NCI-H1105 treated with DMSO at 0.1 percent for 48 hours (cell line): ENCODE measurements at regions not wholly inside any gene's neighbourhood (a gene's known extent, or its start where the extent isn't known, plus 50 kb on each side); places are given as distances from the start of the nearest gene placed in this dataset.
A peak's percentile ranks its signal among the peaks of the same experiment; 100 is the strongest.
"Not testable (repeated sequence)": the region's sequence is repeated elsewhere in the genome, so short reads cannot be mapped to it uniquely, and the experiment has no call there.

Experiments
- DNase-seq: peaks from one replicate; lab custom pipeline; 2025; lab: John Stamatoyannopoulos, UW

GRCh38 chr10:25076506-25077177 lies 60.2 kb downstream of the THNSL1 start:
- DNase-seq, result no peak

DNA sequence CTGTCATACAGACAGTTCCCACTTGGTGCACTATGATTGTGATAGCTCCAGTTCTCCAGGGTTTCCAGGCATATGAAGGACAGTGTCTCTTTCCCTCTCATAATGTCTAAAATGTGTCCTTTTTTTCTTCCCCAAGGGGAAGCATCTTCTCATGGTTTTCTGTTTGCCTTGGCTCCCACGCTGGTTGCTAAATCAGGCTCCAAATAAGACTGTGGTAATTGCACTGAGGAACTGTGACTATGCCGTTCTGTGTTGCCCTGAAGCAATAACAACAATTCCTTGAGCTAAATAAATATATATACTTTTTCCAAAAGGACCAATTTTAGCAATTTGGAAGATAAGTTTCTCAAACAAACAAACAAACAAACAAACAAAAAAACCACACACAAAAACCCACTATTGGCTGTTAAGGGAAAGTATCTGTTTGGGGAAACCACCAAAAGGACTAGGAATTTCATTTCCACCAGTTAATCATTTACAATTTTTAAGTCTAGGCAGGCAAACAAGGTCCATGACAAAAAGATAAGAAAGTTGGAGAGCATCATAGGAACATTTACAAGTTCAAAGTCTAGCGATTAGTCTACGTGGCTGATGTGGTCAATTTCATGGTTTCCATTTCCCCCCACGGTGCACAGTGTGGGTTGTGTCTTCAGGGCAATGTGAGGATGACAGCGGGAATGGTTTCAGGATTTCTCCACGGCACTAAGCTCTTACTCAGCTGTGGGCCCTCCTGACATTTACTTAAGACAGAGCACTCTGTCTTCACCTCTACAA lies 62.4 kb downstream of the THNSL1 start:
- DNase-seq, result no peak

DNA sequence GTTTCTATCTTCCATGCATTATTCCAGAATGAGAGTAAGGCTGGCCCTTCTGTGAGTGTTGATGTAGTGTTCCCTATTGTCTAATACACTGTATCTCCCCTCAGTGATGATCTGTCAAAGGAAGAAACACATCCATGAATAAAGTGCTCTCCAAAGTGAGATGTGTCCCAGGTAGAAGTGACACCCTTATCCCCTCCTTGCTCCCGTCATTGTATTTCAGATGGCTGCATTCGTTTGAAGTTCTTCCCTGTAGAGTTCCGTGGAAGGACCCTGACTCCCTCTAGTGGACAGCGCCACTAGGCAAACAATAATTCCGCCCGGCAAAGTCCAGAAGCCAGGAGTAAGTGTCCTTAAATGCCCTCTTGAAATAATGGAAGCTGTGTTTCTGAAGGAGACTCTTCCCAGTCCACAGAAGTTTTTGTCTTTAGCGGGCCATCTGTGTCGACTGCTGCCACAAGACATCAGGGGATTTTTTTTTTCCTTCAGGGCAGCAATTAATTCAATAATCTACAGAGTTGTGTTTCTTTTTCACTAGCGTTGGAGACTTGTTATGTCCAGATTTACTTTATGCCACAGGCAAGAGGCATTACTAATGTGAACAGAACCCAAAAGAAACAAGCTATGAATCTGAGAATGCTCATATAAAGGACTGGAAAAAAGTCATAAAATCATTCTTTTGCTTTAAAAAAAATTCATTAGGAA lies 64.6 kb downstream of the THNSL1 start:
- peak; percentile 79 for DNase-seq

GRCh38 chr10:25082276-25083204 lies 66.1 kb downstream of the THNSL1 start:
- DNase-seq, result peak; percentile 26

GRCh38 chr10:25083546-25084111 lies 67.2 kb downstream of the THNSL1 start:
- DNase-seq, result no peak

DNA sequence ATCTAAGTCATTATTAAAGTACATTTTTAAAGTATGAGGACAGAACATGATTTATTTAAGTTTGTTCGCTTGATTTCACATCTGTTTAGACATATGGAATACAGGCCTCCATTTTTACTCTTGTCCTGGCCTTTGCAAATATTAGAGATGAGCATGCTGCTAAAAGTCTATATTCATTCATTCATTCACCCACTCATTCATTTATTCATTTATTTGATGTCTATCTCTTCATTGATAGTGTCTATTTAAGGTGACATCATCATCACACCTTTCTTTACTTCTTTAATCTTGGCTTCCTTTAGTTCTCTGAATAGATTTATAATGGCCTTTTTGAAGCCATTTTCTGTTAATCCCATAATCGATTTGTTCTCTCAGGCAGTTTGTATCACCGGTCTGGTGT lies 68.0 kb downstream of the THNSL1 start:
- DNase-seq, result no peak

DNA sequence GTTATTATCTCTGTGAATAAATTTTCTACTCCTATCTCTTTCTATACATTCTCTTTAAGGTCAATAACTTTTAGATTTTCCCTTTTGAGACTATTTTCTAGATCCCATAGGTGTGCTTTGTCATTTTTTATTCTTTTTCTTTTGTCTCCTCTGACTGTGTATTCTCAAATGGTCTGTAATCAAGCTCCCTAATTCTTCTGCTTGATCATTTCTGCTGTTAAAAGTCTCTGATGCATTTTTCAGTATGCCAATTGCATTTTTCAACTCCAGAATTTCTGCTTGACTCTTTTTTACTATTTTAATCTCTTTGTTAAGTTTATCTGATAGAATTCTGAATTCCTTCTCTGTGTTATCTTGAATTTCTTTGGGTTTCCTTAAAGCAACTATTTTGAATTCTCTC lies 78.2 kb downstream of the THNSL1 start:
- DNase-seq, result no peak

GRCh38 chr10:25097669-25098411 lies 77.0 kb upstream of the GPR158 start:
- no peak for DNase-seq

- no peak for DNase-seq
These were observed 74.7 kb upstream of the GPR158 start for GRCh38 chr10:25100141-25100540.

DNA sequence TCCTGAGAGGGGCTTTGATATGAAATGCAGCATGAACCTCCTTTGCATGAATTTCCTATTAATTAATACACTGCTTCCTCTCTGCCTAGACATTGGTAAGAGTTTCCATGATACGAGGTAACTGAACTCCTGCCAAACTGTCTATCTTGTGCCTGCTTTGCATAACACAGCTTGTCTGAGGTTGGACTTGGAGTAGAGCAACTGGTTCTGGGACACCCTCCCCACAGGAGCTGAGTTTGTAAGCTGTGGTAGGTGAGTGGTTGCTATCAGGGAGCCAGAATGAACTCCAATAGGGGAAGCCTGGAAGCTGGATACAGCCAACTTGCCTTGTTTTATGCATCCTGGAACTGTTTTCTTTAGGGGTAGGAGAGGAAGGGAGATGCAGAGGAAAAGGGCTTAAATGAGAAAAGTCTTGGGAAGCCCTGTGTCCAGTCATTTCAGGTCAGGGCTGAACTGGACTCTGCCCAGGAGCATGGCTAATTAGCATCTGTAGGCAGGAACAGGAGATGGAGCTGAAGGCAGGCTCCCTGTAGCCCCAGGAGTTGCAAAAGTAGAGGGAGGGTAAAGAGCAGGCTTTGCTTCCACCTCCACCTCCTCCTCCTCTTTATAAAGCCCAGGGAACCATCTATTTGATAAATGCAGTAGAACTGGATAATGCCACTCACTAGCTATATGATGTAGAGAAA lies 73.2 kb upstream of the GPR158 start:
- DNase-seq, result no peak

DNA sequence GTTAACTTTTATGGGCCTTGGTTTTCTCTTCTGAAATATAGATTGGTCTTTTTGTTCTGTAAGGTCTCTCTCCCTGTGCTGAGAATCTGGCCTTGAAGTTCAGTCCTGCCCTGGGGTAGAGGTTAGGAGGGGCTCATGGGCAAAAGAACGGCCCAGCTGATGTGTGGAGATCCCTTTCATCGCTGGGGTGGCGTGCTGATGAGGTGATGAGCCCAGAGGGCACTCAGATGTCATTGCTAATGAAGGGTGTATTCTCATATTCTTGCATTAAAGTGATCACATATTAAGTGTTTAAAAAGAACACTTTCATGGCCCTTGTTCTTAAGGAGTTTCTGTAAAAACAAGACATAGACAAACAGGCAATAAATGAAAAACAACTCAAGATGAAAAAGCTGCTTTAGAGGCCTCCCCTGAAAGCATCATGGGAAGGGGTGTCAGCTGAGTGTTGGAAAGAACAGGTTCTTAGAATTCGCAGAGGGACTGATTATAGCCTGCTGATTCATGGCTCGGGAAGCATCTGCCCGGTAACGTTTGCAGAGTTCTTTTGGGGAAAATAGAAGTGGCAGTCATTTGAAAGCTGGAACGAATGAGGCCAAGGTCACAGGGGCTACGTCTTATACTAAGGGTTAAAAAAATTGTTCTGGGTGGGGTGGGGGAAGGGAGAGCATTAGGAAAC lies 72.5 kb upstream of the GPR158 start:
- no peak for DNase-seq

DNA sequence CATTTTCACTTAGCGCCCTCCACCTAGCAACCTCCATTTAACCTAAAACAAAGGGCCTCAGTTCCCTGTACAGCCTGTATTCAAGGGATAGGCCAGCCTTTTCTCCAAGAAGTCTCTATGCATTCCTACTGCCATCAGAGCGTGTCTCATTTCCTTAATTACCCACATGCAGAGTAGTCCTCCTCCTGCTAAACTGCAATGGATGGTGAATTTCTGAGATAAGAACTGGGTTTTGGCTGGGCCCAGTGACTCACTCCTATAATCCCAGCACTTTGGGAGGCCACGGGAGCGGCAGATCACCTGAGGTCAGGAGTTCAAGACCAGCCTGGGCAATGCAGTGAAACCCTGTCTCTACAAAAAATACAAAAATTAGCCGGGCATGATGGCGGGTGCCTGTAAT lies 71.1 kb upstream of the GPR158 start:
- no peak for DNase-seq

DNA sequence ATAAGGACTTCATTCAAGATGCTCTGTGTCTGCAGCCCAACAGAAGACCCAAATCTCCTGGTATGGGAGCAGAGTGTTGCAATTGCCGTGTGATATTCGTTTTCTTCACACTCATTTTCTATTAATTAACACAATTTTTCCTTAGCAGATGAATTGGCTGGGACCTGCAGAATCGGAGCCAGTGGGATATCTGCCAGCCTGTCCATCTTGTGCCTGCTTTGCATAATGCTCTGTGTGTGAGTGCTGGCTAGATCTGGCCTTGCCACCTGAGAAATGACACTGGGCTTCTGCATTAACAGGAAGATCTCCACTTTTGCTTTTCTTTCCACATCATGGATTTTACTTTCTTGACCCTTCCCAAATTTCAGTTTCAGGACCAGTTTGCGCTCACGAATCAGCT lies 70.4 kb upstream of the GPR158 start:
- no peak for DNase-seq

- no peak for DNase-seq
These were observed 69.5 kb upstream of the GPR158 start for GRCh38 chr10:25105262-25105661.

GRCh38 chr10:25105743-25106260 lies 69.0 kb upstream of the GPR158 start:
- no peak for DNase-seq

DNA sequence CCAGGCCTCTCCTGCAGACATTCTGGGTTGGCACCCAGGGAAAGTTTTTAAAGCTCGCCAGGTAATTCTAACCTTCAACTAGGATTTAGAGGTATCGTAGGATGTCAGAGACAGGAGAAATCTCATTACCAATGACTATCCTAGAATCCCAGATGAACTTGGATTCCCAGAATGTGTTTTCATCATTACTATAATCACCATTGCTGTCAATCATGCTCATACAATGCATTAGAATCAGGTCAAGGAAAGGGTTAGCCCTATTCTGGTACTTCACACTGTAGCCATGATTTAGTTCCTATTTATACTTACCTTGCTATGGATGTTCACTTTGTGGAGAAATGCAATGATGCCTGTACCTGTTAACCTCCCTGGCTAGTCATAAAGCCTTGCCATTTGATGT lies 67.0 kb upstream of the GPR158 start:
- DNase-seq, result no peak

DNA sequence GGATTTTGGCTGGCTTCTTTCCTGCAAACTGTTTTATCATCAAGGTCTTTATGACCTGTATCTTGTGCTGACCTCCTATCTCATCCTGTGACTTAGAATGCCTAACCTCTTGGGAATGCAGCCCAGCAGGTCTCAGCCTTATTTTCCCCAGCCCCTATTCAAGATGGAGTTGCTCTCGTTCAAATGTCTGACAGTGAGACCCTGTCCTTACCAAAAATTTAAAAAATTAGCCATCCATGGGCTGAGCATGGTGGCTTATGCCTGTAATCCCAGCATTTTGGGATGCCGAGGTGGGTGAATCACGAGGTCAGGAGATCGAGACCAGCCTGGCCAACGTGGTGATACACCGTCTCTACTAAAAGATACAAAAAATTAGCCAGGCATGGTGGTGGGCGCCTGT lies 64.9 kb upstream of the GPR158 start:
- not testable (repeated sequence) for DNase-seq

GRCh38 chr10:25112016-25112415 lies 62.8 kb upstream of the GPR158 start:
- DNase-seq, result no peak
